GM10248 (cell line): ENCODE measurements at regions not wholly inside any gene's neighbourhood (a gene's known extent, or its start where the extent isn't known, plus 50 kb on each side); places are given as distances from the start of the nearest gene placed in this dataset.

Experiments used
- CTCF ChIA-PET: fragments of 300-600 bp; sonication (Branson Sonifier 250); formaldehyde crosslinking; extraction: SDS; loops from one replicate; lab custom pipeline; 2021; ENCODE audit warnings: antibody characterized with exemption; lab: Yijun Ruan, JAX
- POLR2A ChIA-PET: fragments of 350-650 bp; sonication (Branson Sonifier 250); formaldehyde crosslinking; extraction: SDS; loops from one replicate; lab custom pipeline; 2020; ENCODE audit warnings: antibody characterized with exemption; lab: Yijun Ruan, JAX
- DNase-seq: peaks from one replicate; pipeline ENCODE4 v3.0.0; 2012; ENCODE audit errors: extremely low spot score
- TF ChIP-seq, protein P1 (sequence below): IDR thresholded peaks from 2 replicates; pipeline ENCODE4 v1.5.1; 2012; ENCODE audit warnings: mild to moderate bottlenecking, low read depth; ENCODE audit errors: extremely low read depth, missing control alignments, control extremely low read depth

DNA sequence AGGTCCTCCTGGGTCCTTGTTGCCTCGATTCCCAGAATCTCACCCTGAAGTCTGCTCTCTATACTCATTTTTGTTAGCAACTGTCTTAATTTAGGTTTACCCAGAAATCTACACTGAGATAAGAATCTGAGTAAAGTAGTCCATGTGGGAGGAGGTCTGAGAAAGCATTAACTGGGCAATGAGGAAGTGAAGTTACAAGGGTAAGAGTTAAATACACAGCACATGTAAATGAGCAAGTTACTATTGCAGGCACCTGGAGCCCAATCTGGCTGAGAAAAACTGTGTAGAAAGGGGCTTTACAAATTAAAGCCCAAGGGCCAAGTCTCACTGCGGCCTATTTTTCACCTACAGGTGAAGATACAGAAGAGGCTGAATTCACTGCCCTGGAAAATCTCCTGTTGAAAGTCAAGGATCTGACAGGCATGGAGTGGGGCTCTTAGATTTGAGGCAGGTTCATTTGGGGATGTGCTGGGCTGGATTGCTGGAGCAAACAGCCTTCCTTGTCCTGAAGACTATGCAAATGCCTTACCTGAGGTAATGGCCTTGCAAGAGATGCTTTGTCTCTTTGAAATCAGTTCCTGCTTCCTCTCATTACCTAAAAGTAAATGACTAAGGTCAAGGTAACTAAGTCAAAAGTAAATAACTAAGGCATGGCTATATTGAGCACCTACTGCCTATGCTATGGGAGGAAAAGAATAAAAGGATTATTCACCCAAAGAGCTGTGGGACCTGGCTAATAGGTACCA lies 84.4 kb upstream of the DYNAP start:
- POLR2A ChIA-PET, result no interaction called here
- no peak for DNase-seq
- CTCF ChIA-PET, result no interaction called here
- TF ChIP-seq, protein P1, sequence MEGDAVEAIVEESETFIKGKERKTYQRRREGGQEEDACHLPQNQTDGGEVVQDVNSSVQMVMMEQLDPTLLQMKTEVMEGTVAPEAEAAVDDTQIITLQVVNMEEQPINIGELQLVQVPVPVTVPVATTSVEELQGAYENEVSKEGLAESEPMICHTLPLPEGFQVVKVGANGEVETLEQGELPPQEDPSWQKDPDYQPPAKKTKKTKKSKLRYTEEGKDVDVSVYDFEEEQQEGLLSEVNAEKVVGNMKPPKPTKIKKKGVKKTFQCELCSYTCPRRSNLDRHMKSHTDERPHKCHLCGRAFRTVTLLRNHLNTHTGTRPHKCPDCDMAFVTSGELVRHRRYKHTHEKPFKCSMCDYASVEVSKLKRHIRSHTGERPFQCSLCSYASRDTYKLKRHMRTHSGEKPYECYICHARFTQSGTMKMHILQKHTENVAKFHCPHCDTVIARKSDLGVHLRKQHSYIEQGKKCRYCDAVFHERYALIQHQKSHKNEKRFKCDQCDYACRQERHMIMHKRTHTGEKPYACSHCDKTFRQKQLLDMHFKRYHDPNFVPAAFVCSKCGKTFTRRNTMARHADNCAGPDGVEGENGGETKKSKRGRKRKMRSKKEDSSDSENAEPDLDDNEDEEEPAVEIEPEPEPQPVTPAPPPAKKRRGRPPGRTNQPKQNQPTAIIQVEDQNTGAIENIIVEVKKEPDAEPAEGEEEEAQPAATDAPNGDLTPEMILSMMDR, result no peak

DNA sequence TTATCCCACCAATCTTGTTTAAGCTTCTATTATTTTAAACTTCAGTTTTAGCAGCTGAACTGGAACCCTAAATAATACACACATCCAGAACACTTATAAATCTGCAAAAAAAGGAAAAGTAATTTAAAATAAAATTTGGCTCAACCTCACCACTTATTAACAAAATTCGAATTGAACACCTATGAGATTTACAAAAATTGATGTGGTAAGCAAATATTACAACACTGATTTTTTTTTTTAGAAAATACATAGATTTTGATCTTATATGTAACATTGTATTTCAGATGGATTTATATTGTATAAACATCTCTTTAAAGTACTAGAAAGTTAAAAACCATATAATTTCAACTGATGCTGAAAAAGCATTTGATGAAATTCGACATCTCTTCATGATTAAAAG lies 81.3 kb upstream of the DYNAP start:
- TF ChIP-seq, protein P1, result no peak
- DNase-seq, result no peak
- ChIA-PET CTCF (no interaction called here), POLR2A (no interaction called here)

DNA sequence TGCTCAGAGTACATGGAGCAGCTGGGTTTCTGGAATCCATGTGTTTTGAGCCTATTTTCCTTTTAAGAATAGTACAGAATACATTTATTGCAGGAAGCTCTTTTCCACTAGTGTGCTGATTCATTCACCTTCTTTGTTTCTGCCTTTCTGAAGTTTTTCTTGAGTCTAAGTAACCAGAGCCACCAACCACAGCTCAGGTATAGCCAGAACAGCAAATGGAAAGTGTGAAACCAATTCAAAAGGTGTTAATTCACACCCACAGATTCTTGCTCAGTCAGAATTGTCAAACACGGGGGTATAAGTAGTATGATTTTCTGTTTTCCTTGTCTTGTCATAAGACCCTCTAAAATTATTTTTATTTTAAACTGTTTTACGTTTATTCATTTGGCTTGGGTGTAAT lies 75.9 kb upstream of the DYNAP start:
- ChIA-PET POLR2A (no interaction called here), CTCF (interaction anchor here (0.7 to 1.4 kb wide), 3 partner anchors 11 to 34 kb away, joined by 3 read pairs; no protein-coding TSS in a partner anchor)
- TF ChIP-seq, protein P1, result no peak
- no peak for DNase-seq

DNA sequence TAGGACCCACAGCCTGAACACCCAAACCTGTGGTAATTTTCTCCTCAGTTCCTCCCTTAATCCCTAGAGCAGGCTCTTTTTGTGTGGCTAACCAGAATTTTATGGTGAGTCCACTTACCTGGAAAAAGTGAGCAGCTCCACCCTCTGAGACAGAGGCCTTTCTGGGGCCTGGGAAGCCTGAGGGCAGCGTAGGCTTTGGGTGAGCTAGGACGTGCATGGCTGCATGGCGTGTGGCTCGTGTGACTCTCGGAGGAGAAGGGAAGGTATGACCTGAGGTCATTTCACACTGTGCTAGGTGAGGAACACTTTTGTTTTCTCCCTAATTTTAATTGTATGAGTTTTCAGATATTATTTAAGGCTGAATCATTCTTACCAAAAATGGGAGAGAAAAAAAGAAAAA lies 73.5 kb upstream of the DYNAP start:
- CTCF ChIA-PET, result interaction anchor here (0.8 to 1.2 kb wide), 2 partner anchors 20 to 25 kb away, joined by 3 to 4 read pairs; no protein-coding TSS in a partner anchor
- POLR2A ChIA-PET, result no interaction called here
- TF ChIP-seq, protein P1, result no peak
- no peak for DNase-seq

DNA sequence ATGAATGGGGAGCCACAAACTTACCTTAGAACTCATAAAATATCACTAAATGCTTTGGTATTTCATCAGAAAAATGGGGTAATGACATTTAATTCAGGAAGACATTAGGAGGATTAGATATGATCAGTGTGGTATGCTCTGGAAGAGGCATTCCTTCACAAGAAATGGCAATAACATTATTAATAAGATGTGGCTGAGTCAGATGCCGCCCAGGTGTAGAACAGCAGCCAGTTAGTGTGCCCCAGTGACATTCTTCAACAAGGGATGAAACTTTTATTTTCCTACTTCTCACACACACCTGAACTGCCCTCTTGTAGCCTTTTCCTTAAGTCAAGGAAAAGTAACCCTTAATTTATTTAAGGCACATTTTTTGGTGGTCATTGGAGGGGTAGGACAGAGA lies 69.2 kb upstream of the DYNAP start:
- ChIA-PET CTCF (no interaction called here), POLR2A (no interaction called here)
- no peak for DNase-seq
- TF ChIP-seq, protein P1, result no peak

DNA sequence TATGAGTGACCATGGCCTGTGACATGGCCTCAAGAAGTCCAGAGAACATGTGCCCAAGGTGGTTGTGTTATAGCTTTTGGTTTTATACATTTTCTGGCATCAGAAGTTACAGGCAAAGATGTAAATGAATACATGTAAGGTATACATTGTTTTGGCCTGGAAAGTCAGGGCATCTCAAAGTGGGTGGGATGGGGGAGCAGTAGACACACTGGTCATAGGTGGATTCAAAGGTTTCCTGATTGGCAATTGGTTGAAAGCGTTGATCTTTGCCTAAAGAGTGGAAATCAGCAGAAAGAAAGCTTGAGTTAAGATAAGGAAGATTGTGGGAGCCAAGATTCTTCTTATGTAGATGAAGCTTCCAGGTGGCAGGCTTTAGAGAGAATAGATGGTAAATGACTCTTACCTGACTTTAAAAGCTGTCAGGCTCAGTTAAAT lies 62.1 kb upstream of the DYNAP start:
- TF ChIP-seq, protein P1, result no peak
- CTCF ChIA-PET, result interaction anchor here (0.6 to 1.3 kb wide), 3 partner anchors 18 to 90 kb away, joined by 3 read pairs; no protein-coding TSS in a partner anchor
- POLR2A ChIA-PET, result no interaction called here
- no peak for DNase-seq
